Naive thymus-derived CD8-positive, alpha-beta T cell (primary cell): ENCODE measurements at regions not wholly inside any gene's neighbourhood (a gene's known extent, or its start where the extent isn't known, plus 50 kb on each side); places are given as distances from the start of the nearest gene placed in this dataset.
A peak's percentile ranks its signal among the peaks of the same experiment; 100 is the strongest.
"Not testable (repeated sequence)": the region's sequence is repeated elsewhere in the genome, so short reads cannot be mapped to it uniquely, and the experiment has no call there.

ENCODE experiments used
- ATAC-seq, 2 donors: fragments of 150-1000 bp; cut with Tn5 transposase in 1 of 2; sonication (Bioruptor Pico), chemical (Tn5 transposase) in 1 of 2; 1 replicate in 1 of 2; 2 replicates in 1 of 2; pipeline ENCODE4 v1.10.0; 2021; ENCODE audit warnings: mild to moderate bottlenecking in 2 of 2, moderate library complexity in 2 of 2
- POLR2A ChIA-PET: fragments of 350-600 bp; sonication (Branson Sonifier 250); formaldehyde crosslinking; loops from one replicate; lab custom pipeline; 2021; ENCODE audit warnings: antibody characterized with exemption; lab: Charles Lee
- DNase-seq, 10 donors: peaks; one replicate each; pipeline versions ENCODE4 v3.0.0 to v3.0.0-alpha.2; 2020 to 2022
- H3K27ac Mint-ChIP-seq, 10 donors: one replicate each; pipeline ENCODE4 v1.8.0; 2020 to 2022; ENCODE audit warnings: mild to moderate bottlenecking in 10 of 10, mixed read lengths in 10 of 10, moderate library complexity in 4 of 10, inconsistent platforms in 1 of 10
- H3K27me3 Mint-ChIP-seq, 5 donors: one replicate each; pipeline ENCODE4 v1.8.0; 2021 to 2022; ENCODE audit warnings: mixed read lengths in 5 of 5
- H3K36me3 Mint-ChIP-seq, 3 donors: one replicate each; pipeline ENCODE4 v1.8.0; 2020 to 2022; ENCODE audit warnings: mixed read lengths in 3 of 3, mild to moderate bottlenecking in 2 of 3, inconsistent platforms in 1 of 3
- H3K4me1 Mint-ChIP-seq, 4 donors: one replicate each; pipeline ENCODE4 v1.8.0; 2021 to 2022; ENCODE audit warnings: mixed read lengths in 4 of 4
- H3K4me3 Mint-ChIP-seq, 10 donors: one replicate each; pipeline ENCODE4 v1.8.0; 2020 to 2022; ENCODE audit warnings: mild to moderate bottlenecking in 10 of 10, mixed read lengths in 10 of 10, moderate library complexity in 6 of 10, inconsistent platforms in 1 of 10
- H3K9me3 Mint-ChIP-seq, 9 donors: one replicate each; pipeline ENCODE4 v1.8.0; 2020 to 2022; ENCODE audit warnings: mixed read lengths in 9 of 9, mild to moderate bottlenecking in 3 of 9, inconsistent platforms in 1 of 9, moderate library complexity in 1 of 9

DNA sequence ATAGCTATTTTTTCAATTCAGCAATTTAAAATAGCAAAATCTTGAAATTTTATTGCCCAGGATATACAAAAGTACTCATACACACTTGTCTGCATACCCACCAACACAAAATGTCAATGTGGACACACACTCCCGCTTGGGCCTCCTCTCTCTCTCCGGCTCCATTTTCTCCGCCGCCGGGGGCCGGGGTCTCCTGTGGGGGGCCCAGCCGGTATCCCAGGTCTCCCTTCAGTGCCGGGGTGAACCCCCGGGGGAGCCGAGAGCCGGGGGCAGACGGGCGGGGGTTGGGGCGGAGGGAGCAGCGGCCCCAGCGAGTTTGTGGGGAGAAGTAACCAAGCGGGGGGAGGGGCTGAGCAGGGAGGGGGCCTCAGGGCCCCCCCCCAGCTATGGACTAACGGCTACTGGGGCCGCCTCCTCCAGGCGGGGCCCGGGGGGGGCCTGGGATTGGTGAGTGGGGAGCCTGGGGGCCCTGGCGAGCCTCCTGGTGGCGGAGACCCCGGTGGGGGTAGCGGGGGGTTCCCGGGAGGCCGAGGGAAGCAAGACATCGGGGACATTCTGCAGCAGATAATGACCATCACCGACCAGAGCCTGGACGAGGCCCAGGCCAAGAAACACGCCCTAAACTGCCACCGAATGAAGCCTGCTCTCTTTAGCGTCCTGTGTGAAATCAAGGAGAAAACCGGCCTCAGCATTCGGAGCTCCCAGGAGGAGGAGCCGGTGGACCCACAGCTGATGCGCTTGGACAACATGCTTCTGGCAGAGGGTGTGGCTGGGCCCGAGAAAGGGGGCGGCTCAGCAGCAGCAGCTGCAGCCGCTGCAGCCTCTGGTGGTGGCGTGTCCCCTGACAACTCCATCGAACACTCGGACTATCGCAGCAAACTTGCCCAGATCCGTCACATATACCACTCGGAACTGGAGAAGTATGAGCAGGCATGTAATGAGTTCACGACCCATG lies 56.6 kb downstream of the CHST2 start:
- POLR2A ChIA-PET = interaction anchor here (0.9 kb wide), 1 partner anchor 56 kb away, joined by 3 read pairs; no protein-coding TSS in a partner anchor
- not testable (repeated sequence) for H3K4me3 Mint-ChIP-seq, ATAC-seq, H3K36me3 Mint-ChIP-seq, DNase-seq, H3K27me3 Mint-ChIP-seq
- Mint-ChIP-seq H3K27ac (peak overlapping the region in 3 of 10 donors; percentile 25 to 64 (median 41)), H3K9me3 (peaks cover 0 to 14% (median 7%) of the 10 kb centered on the region in 9 donors), H3K4me1 (peaks cover 25 to 69% (median 57%) of the 10 kb centered on the region in 4 donors)

DNA sequence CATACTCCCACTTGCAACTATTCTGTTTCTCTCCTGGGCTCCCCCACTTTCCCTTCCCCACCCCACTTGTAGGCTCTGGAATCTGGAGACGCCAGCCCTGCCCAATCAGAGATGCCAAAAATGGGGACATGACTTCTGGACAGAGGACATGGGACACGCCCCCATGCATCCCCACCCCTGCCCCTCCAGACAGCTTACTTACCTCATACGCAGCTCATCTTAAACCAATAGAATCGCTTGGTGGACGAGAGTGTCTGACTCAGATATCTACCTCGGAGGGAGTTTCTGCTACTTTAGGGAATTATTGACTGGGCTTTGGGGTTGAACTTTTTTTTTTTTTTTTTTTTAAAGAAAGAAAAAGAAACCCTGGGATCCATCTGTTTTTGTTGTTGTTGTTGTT lies 58.4 kb downstream of the CHST2 start:
- POLR2A ChIA-PET = interaction anchor here (0.7 kb wide), 1 partner anchor 14 kb away, joined by 3 read pairs; no protein-coding TSS in a partner anchor
- DNase-seq, H3K36me3 Mint-ChIP-seq, H3K27me3 Mint-ChIP-seq, ATAC-seq, H3K4me3 Mint-ChIP-seq: not testable (repeated sequence)
- Mint-ChIP-seq H3K27ac (peak overlapping the region in 1 of 10 donors; percentile 73), H3K9me3 (peaks cover 0 to 17% (median 4%) of the 10 kb centered on the region in 9 donors), H3K4me1 (peaks cover 16 to 70% (median 40%) of the 10 kb centered on the region in 4 donors)

DNA sequence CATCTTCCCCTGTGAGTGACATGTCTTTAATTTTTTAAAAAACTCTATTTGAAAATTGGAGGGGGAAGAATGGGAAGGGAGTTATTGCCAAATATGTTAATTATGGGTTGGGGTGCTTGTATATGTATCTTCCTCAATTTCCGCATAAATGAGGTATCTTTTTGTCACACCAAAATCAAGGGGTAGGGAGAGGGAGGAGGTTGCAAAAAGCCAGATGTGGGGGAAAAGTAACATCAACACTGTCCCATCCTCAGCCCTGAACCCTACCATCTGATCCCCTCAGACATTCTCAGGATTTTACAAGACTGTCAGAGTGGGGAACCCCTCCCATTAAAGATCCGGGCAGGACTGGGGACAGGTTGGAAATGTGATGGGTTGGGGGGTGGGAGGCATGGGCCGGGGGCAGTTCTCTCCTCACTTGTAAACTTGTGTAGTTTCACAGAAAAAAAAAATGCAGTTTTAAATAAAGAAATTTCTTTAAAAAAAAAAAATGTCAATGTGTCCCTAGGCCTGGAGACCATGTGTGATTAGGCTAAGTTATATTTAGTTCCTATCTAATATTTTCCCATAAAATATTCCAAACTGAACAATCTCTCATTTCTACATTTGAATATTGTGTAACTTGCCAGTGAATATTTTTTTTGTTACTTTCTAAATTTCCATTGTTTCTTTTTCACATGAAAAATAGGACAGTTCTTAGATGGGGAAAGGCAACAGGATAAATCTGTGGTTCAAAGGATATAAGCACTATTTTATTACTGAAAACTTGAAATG lies 59.4 kb downstream of the CHST2 start:
- POLR2A ChIA-PET = interaction anchor here (0.7 kb wide), 1 partner anchor 15 kb away, joined by 3 read pairs; no protein-coding TSS in a partner anchor
- Mint-ChIP-seq H3K27ac (peak overlapping the region in 3 of 10 donors; percentile 45 to 68 (median 63)), H3K4me1 (peaks cover 17 to 74% (median 35%) of the 10 kb centered on the region in 4 donors)
- not testable (repeated sequence) for H3K9me3 Mint-ChIP-seq, H3K27me3 Mint-ChIP-seq, H3K36me3 Mint-ChIP-seq, ATAC-seq, DNase-seq, H3K4me3 Mint-ChIP-seq

DNA sequence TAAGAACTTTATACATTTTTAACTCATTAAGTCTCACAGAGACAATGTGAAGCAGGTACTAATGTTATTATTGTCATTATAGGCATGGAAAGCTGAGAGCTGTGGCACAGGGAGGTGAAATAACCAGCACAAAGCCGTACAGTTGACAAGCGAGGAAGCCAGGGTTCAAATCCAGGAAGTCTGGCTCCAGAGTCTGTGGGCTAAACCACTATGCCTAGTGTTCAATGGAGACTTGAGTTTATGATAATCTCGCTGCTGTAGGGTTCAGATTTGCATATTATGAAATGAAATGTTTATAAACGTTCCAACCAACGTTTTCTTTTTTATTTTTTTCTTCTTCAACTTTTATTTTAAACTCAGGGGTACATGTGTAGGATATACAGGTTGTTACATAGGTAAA lies 60.0 kb downstream of the CHST2 start:
- DNase-seq = no peak
- Mint-ChIP-seq H3K36me3 (peaks cover 0 to 4% (median 0%) of the 10 kb centered on the region in 3 donors), H3K4me3 (peak overlapping the region in 2 of 10 donors; percentile 3 to 7), H3K4me1 (peaks cover 10 to 74% (median 29%) of the 10 kb centered on the region in 4 donors), H3K27me3 (no peaks in the 10 kb centered on the region), H3K27ac (peak overlapping the region in 5 of 10 donors; percentile 29 to 68 (median 51)), H3K9me3 (peaks cover 0 to 6% (median 0%) of the 10 kb centered on the region in 9 donors)
- no peak for ATAC-seq
- POLR2A ChIA-PET = no interaction called here

DNA sequence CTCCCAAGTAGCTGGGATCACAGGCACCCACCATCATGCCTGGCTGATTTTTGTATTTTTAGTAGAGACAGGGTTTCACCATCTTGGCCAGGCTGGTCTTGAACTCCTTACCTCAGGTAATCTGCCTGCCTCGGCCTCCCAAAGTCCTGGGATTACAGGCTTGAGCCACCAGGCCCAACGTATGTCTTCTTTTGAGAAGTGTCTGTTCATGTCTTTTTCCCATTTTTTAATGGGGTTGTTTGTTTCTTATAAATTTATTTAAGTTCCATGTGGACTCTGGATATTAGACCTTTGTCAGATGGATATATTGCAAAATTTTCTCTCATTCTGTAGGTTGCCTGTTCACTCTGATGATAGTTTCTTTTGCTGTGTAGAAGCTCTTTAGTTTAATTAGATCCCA lies 61.3 kb downstream of the CHST2 start:
- DNase-seq, ATAC-seq, H3K4me3 Mint-ChIP-seq, POLR2A ChIA-PET, H3K27me3 Mint-ChIP-seq, H3K9me3 Mint-ChIP-seq, H3K36me3 Mint-ChIP-seq: not testable (repeated sequence)
- Mint-ChIP-seq H3K4me1 (peaks cover 7 to 64% (median 18%) of the 10 kb centered on the region in 4 donors), H3K27ac (peak overlapping the region in 2 of 10 donors; percentile 12 to 21)

DNA sequence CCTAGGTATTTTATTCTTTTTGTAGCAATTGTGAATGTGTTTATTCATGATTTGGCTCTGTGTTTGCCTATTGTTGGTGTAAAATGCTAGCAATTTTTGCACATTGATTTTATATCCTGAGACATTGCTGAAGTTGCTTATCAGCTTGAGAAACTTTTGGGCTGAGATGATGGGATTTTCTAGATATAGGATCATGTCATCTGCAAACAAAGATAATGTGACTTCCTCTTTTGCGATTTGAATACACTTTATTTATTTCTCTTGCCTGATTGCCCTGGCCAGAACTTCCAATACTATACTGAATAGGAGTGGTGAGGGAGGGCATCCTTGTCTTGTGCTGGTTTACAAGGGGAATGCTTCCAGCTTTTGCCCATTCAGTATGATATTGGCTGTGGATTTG lies 62.4 kb downstream of the CHST2 start:
- peaks cover 7 to 64% (median 18%) of the 10 kb centered on the region in 4 donors for H3K4me1 Mint-ChIP-seq
- peak overlapping the region in 1 of 10 donors; percentile 60 for H3K27ac Mint-ChIP-seq
- H3K36me3 Mint-ChIP-seq, H3K27me3 Mint-ChIP-seq, POLR2A ChIA-PET, H3K9me3 Mint-ChIP-seq, DNase-seq, ATAC-seq, H3K4me3 Mint-ChIP-seq: not testable (repeated sequence)

DNA sequence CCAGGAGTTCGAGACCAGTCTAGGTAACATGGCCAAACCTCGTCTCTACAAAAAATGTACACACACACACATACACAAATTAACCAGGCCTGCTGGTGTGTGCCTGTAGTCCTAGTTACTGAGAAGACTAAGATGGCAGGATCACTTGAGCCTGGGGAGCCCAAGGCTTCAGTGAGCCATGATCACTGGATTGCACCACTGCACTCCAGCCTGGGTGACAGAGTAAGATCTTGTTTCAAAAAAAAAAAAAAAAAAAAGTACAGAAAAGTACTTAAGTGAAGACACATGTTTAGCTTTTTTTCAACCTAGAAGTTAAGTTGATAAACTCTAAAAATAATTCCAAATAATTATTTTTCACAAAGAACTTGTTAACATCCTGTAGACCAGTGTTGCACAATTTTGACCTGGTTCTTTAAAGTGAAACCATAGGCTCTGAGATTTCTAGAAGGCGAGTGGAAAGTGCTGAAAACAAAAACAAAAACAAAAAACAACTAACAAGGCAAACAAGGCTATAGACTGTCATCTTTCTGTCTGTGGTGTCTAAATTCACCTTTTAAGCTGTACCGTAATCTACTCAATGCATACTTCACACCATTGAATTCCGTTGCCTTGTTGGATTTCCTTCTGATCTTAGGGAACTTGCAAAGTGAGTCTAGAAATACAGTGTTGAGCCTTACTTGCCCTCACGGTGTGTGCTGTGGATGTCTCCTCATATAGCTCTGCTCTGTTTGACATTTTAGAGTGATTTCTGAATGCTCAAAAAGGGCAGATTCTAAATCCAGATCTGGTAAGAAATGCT lies 63.5 kb downstream of the CHST2 start:
- Mint-ChIP-seq H3K27me3 (no peaks in the 10 kb centered on the region), H3K27ac (peak overlapping the region in 2 of 10 donors; percentile 18 to 57), H3K9me3 (peaks cover 0 to 6% (median 0%) of the 10 kb centered on the region in 9 donors), H3K4me3 (peak overlapping the region in 1 of 10 donors; percentile 26), H3K4me1 (peaks cover 5 to 59% (median 17%) of the 10 kb centered on the region in 4 donors), H3K36me3 (peaks cover 0 to 4% (median 0%) of the 10 kb centered on the region in 3 donors)
- no peak for DNase-seq
- POLR2A ChIA-PET = interaction anchor here (0.6 to 0.7 kb wide), 2 partner anchors 17 to 426 kb away, joined by 3 read pairs; no protein-coding TSS in a partner anchor
- no peak for ATAC-seq

DNA sequence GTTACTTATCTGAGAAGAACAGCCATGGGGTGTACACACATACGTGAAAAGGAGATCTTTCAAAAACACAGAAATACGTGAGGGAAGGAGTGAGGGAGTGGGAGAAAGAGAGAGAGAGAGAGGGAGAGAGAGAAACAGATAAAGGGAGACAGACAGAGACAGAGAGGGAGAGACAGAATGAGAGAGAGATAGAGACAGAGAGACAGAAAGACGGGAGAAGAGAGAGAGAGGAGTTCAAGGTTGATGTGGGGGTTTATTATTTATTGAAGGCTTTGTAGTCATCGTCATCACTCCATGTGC lies 64.0 kb downstream of the CHST2 start:
- peak overlapping the region in 2 of 10 donors; percentile 57 to 63 for H3K27ac Mint-ChIP-seq
- peaks cover 0 to 6% (median 0%) of the 10 kb centered on the region in 9 donors for H3K9me3 Mint-ChIP-seq
- H3K27me3 Mint-ChIP-seq = no peaks in the 10 kb centered on the region
- POLR2A ChIA-PET = no interaction called here
- peaks cover 5 to 59% (median 17%) of the 10 kb centered on the region in 4 donors for H3K4me1 Mint-ChIP-seq
- DNase-seq (no peak), ATAC-seq (no peak)
- peak overlapping the region in 1 of 10 donors; percentile 26 for H3K4me3 Mint-ChIP-seq
- peaks cover 0 to 4% (median 0%) of the 10 kb centered on the region in 3 donors for H3K36me3 Mint-ChIP-seq

DNA sequence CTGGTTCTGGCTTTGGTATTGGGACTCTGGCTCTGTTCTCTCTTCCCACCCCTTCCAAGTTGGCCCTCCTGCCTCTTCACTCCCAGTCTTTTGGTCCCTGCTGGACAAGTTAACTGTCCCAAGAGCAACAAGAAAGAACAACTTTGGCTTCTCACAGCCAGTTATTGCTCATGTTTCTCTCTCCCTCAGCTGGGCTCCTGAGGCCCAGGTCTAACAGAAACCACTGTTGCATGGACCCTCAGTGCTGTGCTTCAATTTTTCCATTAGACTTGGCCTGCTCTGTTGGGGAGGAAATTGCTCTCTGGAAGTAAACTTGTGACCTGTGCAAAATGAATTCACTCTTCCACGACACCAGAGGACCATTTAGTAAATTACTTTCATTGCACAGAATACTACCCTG lies 64.5 kb downstream of the CHST2 start:
- Mint-ChIP-seq H3K27me3 (no peaks in the 10 kb centered on the region), H3K4me1 (peaks cover 5 to 57% (median 17%) of the 10 kb centered on the region in 4 donors), H3K36me3 (peaks cover 0 to 4% (median 0%) of the 10 kb centered on the region in 3 donors), H3K9me3 (peaks cover 0 to 6% (median 0%) of the 10 kb centered on the region in 9 donors), H3K27ac (no peak overlapping the region), H3K4me3 (no peak overlapping the region)
- POLR2A ChIA-PET = no interaction called here
- no peak for ATAC-seq
- no peak for DNase-seq

DNA sequence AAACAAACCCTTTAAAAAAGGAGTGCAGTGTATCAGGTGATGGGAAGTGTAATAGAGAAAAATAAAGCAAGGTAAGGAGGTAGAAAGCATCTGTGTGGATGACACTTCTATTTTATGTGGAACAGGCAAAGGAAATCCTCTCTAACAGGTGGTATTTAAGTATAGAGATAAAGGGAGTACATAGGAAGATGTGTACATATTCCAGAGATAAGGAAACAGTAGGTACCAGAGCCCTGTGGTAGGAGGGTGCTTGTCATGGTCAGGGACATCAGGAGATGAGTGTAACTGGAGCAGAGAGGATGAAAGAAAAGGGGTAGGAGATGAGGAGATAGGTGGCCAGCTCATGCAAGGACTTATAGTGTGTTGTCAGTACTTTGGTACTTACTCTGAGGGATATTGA lies 65.8 kb downstream of the CHST2 start:
- Mint-ChIP-seq H3K27ac (no peak overlapping the region), H3K4me1 (peaks cover 0 to 47% (median 9%) of the 10 kb centered on the region in 4 donors), H3K36me3 (peaks cover 0 to 4% (median 0%) of the 10 kb centered on the region in 3 donors), H3K4me3 (no peak overlapping the region), H3K27me3 (no peaks in the 10 kb centered on the region), H3K9me3 (peaks cover 0 to 6% (median 0%) of the 10 kb centered on the region in 9 donors)
- no peak for DNase-seq
- POLR2A ChIA-PET = no interaction called here
- no peak for ATAC-seq

DNA sequence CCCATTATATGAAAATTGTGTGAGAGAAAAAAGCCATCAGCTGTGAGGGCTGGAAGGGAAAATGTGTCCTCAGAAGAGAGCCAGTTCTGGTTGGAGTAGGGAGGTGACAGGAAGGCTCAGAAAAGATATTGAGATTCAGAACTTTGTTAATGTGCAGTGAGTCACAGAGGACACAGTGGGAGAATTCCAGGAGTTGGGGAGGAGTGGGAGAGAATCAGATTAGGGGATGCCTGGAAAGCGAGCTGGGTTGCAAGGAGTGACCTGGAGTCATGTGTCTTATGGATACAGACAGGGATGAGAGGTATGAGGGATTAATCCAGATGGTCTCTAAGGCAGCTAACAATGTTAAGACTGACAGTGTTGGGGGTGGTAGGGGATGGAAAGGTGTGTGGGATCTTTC lies 67.5 kb downstream of the CHST2 start:
- H3K36me3 Mint-ChIP-seq = peaks cover 0 to under 1% (median 0%) of the 10 kb centered on the region in 3 donors
- DNase-seq = no peak
- peaks cover 0 to 6% (median 0%) of the 10 kb centered on the region in 9 donors for H3K9me3 Mint-ChIP-seq
- H3K27me3 Mint-ChIP-seq = no peaks in the 10 kb centered on the region
- no peak overlapping the region for H3K4me3 Mint-ChIP-seq
- POLR2A ChIA-PET = no interaction called here
- H3K27ac Mint-ChIP-seq = no peak overlapping the region
- ATAC-seq = no peak
- peaks cover 0 to 49% (median 20%) of the 10 kb centered on the region in 4 donors for H3K4me1 Mint-ChIP-seq
